MCF 10A (cell line): ENCODE measurements at regions not wholly inside any gene's neighbourhood (a gene's known extent, or its start where the extent isn't known, plus 50 kb on each side); places are given as distances from the start of the nearest gene placed in this dataset.

Source experiments
- BruUV-seq: library from RNA; stranded (reverse); fragments of 400-500 nt; replicated peaks from 2 replicates; lab custom pipeline; 2021; lab: Mats Ljungman, UMichigan
- CTCF ChIA-PET: fragments of 300-600 bp; sonication (Branson Sonifier 250); formaldehyde crosslinking; extraction: SDS; loops from one replicate; lab custom pipeline; 2021; ENCODE audit warnings: antibody characterized with exemption, inconsistent platforms; lab: Yijun Ruan, JAX
- POLR2A ChIA-PET: fragments of 300-600, 350-650 bp; sonication (Branson Sonifier 250); formaldehyde crosslinking; extraction: SDS; loops from one replicate; lab custom pipeline; 2020; ENCODE audit warnings: antibody characterized with exemption, inconsistent platforms; lab: Yijun Ruan, JAX
- DNase-seq: peaks from one replicate; pipeline ENCODE4 v3.0.0-alpha.2; 2018; ENCODE audit not compliant: unreplicated experiment
- H3K27ac Mint-ChIP-seq: one replicate; pipeline ENCODE4 v1.8.0; 2022; ENCODE audit warnings: mild to moderate bottlenecking, low read depth, mixed read lengths; ENCODE audit not compliant: unreplicated experiment
- H3K27me3 Mint-ChIP-seq: one replicate; pipeline ENCODE4 v1.8.0; 2022; ENCODE audit warnings: mixed read lengths; ENCODE audit not compliant: insufficient read depth, unreplicated experiment
- H3K36me3 Mint-ChIP-seq: one replicate; pipeline ENCODE4 v1.8.0; 2022; ENCODE audit warnings: mild to moderate bottlenecking, moderate library complexity, mixed read lengths; ENCODE audit not compliant: insufficient read depth, unreplicated experiment
- H3K4me1 Mint-ChIP-seq: one replicate; pipeline ENCODE4 v1.8.0; 2022; ENCODE audit warnings: mixed read lengths; ENCODE audit not compliant: insufficient read depth, unreplicated experiment
- H3K4me3 Mint-ChIP-seq: one replicate; pipeline ENCODE4 v1.8.0; 2022; ENCODE audit warnings: mild to moderate bottlenecking, moderate library complexity, mixed read lengths; ENCODE audit not compliant: unreplicated experiment
- H3K9me3 Mint-ChIP-seq: one replicate; pipeline ENCODE4 v1.8.0; 2022; ENCODE audit warnings: mixed read lengths; ENCODE audit not compliant: unreplicated experiment
- CTCF ChIP-seq: fragments of 200-600 bp; IDR thresholded peaks from one replicate; pipeline ENCODE4 v1.8.0; 2022; ENCODE audit warnings: antibody characterized with exemption, mild to moderate bottlenecking; ENCODE audit not compliant: unreplicated experiment
- intact Hi-C: fragments of 100-400 bp; cut with micrococcal nuclease; formaldehyde crosslinking; loops from 2 replicates; pipeline ENCODE4 v1.14.1; 2022

GRCh38 chr16:85182774-85183173, 70.5 kb upstream of the CIBAR2 start:
- no peak for TF ChIP-seq CTCF
- Mint-ChIP-seq H3K27me3 (no peaks in the 10 kb centered on the region), H3K4me1 (no peaks in the 10 kb centered on the region), H3K9me3 (peaks cover 10% of the 10 kb centered on the region), H3K27ac (no peak overlapping the region), H3K36me3 (peaks cover 17% of the 10 kb centered on the region), H3K4me3 (no peak overlapping the region)
- intact Hi-C loops = no loop called here
- no peak for DNase-seq
- CTCF ChIA-PET = no interaction called here
- POLR2A ChIA-PET = no interaction called here
- no TSS peak for BruUV-seq

- ChIA-PET POLR2A (interaction anchor here (1.1 kb wide), 1 partner anchor 33 kb away, joined by 3 read pairs; no protein-coding TSS in a partner anchor), CTCF (interaction anchor here (0.6 kb wide), 2 partner anchors 16 to 1136 kb away, joined by 3 read pairs; no protein-coding TSS in a partner anchor)
- no peak overlapping the region for H3K27ac Mint-ChIP-seq
- intact Hi-C loops = no loop called here
- no peak for TF ChIP-seq CTCF
- no peak for DNase-seq
- no TSS peak for BruUV-seq
- peaks cover 17% of the 10 kb centered on the region for H3K36me3 Mint-ChIP-seq
- H3K9me3 Mint-ChIP-seq = peaks cover 10% of the 10 kb centered on the region
- H3K4me3 Mint-ChIP-seq = no peak overlapping the region
- no peaks in the 10 kb centered on the region for H3K27me3 Mint-ChIP-seq
- H3K4me1 Mint-ChIP-seq = no peaks in the 10 kb centered on the region
These were observed 71.3 kb upstream of the CIBAR2 start for GRCh38 chr16:85183564-85183963.

GRCh38 chr16:85184404-85184803, 72.1 kb upstream of the CIBAR2 start:
- Mint-ChIP-seq H3K36me3 (peaks cover 17% of the 10 kb centered on the region), H3K9me3 (peaks cover 10% of the 10 kb centered on the region), H3K27me3 (no peaks in the 10 kb centered on the region), H3K4me1 (peaks cover 7% of the 10 kb centered on the region), H3K4me3 (no peak overlapping the region), H3K27ac (no peak overlapping the region)
- POLR2A ChIA-PET = interaction anchor here (1.0 to 1.1 kb wide), 2 partner anchors 14 to 33 kb away, joined by 3 read pairs; no protein-coding TSS in a partner anchor
- CTCF ChIA-PET = interaction anchor here (0.6 kb wide), 1 partner anchor 17 kb away, joined by 3 read pairs; no protein-coding TSS in a partner anchor
- DNase-seq = no peak
- no TSS peak for BruUV-seq
- intact Hi-C loops = no loop called here
- no peak for TF ChIP-seq CTCF

- CTCF ChIA-PET = interaction anchor here (0.6 to 1.1 kb wide), 3 partner anchors 11 to 71 kb away, joined by 3 read pairs; no protein-coding TSS in a partner anchor
- peaks cover 10% of the 10 kb centered on the region for H3K9me3 Mint-ChIP-seq
- no peak for DNase-seq
- no peak for TF ChIP-seq CTCF
- peaks cover 17% of the 10 kb centered on the region for H3K36me3 Mint-ChIP-seq
- H3K4me1 Mint-ChIP-seq = peaks cover 7% of the 10 kb centered on the region
- BruUV-seq = no TSS peak
- intact Hi-C loops = no loop called here
- no peak overlapping the region for H3K27ac Mint-ChIP-seq
- H3K4me3 Mint-ChIP-seq = no peak overlapping the region
- POLR2A ChIA-PET = no interaction called here
- no peaks in the 10 kb centered on the region for H3K27me3 Mint-ChIP-seq
These were observed 73.2 kb upstream of the CIBAR2 start for GRCh38 chr16:85185303-85186100.
